Caki2 (cell line): ENCODE measurements at regions not wholly inside any gene's neighbourhood (a gene's known extent, or its start where the extent isn't known, plus 50 kb on each side); places are given as distances from the start of the nearest gene placed in this dataset.
"Not testable (repeated sequence)": the region's sequence is repeated elsewhere in the genome, so short reads cannot be mapped to it uniquely, and the experiment has no call there.

Experiments used
- DNase-seq: peaks from one replicate; pipeline ENCODE4 v3.0.0-alpha.2; 2015; ENCODE audit warnings: low read depth
- in situ Hi-C: cut with HindIII; loops from 2 replicates; pipeline ENCODE4 v1.10.0; 2016; ENCODE audit warnings: low sequenced_read_pairs, low pct_unique_long_range_greater_than_20kb, mixed read lengths

- in situ Hi-C loops, result no loop called here
- no peak for DNase-seq
These were observed 115.8 kb downstream of the KLF5 start for GRCh38 chr13:73174521-73175010.

DNA sequence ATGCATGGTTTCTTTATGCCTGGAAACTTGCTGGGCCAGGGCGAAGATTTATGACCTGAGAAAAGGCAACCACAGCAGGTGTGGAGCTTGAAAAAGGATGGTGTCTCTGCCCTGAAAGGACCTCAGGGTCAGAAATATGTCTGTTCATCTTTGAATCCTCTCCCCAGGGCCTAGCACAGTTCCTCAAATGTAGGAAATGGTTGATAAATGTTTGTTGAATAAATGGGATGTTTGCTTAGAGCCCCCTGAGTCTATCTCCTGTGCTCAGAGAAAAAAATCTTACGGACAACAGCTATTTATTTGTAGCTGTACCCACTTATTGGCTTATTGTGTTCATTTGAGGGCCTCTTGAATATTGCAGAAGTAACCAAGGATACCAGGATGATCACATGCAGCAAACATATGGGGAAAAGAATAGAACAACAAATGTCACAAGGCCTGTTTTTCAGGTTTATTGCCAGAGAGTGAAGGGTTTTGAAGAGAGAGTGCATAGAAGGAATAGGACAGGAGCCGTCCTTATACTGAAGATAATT is 114.5 kb downstream of the KLF5 start:
- in situ Hi-C loops, result no loop called here
- no peak for DNase-seq

DNA sequence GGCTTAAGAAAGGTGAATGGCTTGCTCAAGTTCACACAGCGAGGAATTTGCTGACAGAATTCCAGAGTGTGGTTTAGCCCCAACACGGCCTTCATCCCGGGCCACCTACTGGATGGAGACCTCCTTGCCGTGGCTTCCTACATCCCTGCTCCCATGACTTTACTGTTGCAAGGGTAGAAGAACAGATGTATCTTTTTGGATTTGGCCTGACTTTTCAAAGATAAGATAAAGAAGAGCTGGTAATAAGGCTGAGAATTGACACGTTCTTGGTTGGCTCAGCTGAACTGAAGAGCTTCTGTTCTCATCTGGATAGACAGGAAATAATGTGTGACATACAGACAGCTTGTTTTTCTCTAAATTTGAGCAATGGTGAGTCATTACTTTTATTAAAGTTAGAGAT is 113.1 kb downstream of the KLF5 start:
- in situ Hi-C loops, result no loop called here
- DNase-seq, result no peak

GRCh38 chr13:73171271-73171682 is 112.5 kb downstream of the KLF5 start:
- in situ Hi-C loops, result no loop called here
- DNase-seq, result no peak

GRCh38 chr13:73169971-73170370 is 111.2 kb downstream of the KLF5 start:
- DNase-seq, result no peak
- in situ Hi-C loops, result no loop called here

DNA sequence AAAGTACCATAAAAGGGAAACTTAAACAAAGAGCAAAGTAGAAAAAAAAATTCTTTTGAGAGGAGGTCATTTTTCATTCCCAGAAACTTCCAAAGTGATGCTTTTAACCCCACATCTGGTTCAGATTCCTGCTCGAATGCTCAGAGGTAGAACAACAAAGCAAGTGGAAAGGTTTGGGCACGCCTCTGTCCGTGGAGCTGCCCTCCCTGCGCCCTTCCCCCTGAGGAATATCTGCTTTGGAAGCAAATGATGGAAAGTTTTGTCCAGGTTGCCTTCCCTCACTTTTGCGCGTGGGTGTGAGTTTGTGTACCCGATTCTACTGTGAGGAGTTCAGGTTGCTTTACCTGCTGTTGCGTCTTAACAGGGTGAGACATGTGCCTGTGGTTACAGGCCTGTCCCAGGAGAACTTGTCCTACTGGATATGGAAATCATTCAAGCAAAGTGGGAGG is 110.2 kb downstream of the KLF5 start:
- in situ Hi-C loops, result no loop called here
- no peak for DNase-seq

- in situ Hi-C loops, result no loop called here
- no peak for DNase-seq
These were observed 109.6 kb downstream of the KLF5 start for GRCh38 chr13:73168226-73168952.

DNA sequence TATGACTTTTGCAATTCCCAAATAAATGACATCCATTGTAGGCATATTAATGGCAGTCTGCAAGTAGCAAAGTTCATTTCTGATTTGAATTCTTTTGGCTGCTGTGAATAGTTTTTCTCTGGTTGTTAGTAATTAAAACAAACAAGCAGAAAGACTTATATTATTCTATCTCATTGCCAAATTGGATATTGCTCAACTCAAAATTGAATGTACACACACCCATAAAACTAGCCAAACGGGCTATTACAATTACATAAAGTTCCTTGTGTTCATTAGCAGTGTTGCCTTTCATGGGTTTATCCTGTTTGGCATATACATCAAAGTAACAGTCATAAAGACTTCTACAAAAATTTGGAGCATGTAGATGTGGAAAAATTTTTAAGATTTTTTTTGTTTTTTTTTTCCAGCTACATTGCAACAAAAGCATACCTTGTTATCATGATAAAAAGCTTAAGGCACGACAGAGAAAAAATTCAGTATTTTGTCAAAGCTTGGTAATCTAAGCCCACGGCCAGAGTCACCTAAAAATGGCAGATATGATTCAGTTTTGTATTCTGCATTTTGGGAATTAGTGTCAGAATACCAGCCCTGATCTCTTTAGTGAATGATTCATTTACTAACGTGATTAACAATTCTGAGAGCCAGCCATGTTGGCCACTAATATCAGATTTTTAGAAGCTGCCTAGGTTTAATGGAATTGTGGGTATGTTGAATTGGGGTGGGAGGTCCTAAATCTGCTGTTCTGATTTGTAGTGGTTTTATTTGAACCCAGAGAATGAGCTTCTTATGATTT is 108.4 kb downstream of the KLF5 start:
- no peak for DNase-seq
- in situ Hi-C loops, result no loop called here

DNA sequence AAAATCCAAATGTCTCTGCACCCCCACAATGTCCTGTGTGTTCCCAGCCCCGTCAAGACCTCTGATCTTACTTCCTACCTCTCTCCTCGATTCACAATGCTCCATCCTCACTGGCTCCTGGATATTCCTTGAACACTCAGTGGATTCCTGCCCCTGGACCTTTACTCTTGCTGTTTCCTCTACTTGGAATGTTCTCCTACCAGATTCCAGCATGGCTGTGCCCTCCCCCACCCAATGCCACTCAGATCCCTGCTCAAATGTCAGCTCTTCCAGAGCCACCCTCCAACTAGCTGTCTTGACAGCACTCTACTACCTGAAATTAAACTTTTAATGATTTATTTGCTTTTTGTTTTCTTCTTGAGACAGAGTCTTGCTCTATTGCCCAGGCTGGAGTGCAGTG is 107.4 kb downstream of the KLF5 start:
- DNase-seq, result no peak
- in situ Hi-C loops, result no loop called here

GRCh38 chr13:73162912-73163911 is 104.4 kb downstream of the KLF5 start:
- in situ Hi-C loops, result no loop called here
- DNase-seq, result peak; percentile 40

GRCh38 chr13:73160371-73161031 is 101.7 kb downstream of the KLF5 start:
- DNase-seq, in situ Hi-C loops: not testable (repeated sequence)

- in situ Hi-C loops, result no loop called here
- peak; percentile 26 for DNase-seq
These were observed 100.0 kb downstream of the KLF5 start for GRCh38 chr13:73158851-73159250.

GRCh38 chr13:73157031-73157430 is 98.2 kb downstream of the KLF5 start:
- in situ Hi-C loops, result no loop called here
- DNase-seq, result no peak

- no peak for DNase-seq
- in situ Hi-C loops, result no loop called here
These were observed 87.9 kb downstream of the KLF5 start for GRCh38 chr13:73146707-73147106.

GRCh38 chr13:73142071-73142470 is 83.3 kb downstream of the KLF5 start:
- DNase-seq, result no peak
- in situ Hi-C loops, result no loop called here

- in situ Hi-C loops, result no loop called here
- DNase-seq, result no peak
These were observed 82.5 kb downstream of the KLF5 start for GRCh38 chr13:73141292-73141771.

GRCh38 chr13:73140801-73141200 is 82.0 kb downstream of the KLF5 start:
- DNase-seq, result no peak
- in situ Hi-C loops, result no loop called here
